ENCODE measurements at regions not wholly inside any gene's neighbourhood (a gene's known extent, or its start where the extent isn't known, plus 50 kb on each side); places are given as distances from the start of the nearest gene placed in this dataset.

DNA sequence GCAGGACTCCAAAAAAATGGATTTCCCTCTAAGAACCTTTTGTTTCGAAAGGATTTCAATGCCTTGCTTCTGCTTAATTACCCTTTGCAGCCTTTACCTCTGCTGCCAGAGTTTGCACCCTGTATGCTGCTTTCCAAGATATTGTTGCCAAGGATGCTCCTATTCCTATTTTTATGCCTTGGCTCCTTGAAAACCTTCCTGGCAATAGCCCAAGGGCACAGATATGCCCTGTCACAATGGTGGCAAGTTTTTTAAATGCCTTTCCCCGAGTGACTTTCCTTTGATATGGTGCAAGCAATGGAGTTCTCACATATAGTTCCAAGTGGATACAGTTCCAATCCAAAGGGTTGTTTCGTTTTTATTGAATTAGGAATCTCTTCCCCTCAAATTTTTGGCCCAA lies 1983.0 kb downstream of the MRPL39 start:
- intact Hi-C loops (cut with DNase I), result no loop called here
- Histone ChIP-seq H3K27me3 (no peaks in the 10 kb centered on the region), H3K27ac (no peak overlapping the region), H3K4me1 (no peaks in the 10 kb centered on the region), H3K9me3 (no peaks in the 10 kb centered on the region), H3K36me3 (no peaks in the 10 kb centered on the region), H3K4me3 (no peak overlapping the region)
- WGBS, 2 donors, result 51 to 66% methylated on average over 3 of the region's 3 CpGs
- no peak for DNase-seq
- no peak for TF ChIP-seq POLR2AphosphoS5 (IDR thresholded peaks at IDR 0.05)
- TF ChIP-seq, protein P1, sequence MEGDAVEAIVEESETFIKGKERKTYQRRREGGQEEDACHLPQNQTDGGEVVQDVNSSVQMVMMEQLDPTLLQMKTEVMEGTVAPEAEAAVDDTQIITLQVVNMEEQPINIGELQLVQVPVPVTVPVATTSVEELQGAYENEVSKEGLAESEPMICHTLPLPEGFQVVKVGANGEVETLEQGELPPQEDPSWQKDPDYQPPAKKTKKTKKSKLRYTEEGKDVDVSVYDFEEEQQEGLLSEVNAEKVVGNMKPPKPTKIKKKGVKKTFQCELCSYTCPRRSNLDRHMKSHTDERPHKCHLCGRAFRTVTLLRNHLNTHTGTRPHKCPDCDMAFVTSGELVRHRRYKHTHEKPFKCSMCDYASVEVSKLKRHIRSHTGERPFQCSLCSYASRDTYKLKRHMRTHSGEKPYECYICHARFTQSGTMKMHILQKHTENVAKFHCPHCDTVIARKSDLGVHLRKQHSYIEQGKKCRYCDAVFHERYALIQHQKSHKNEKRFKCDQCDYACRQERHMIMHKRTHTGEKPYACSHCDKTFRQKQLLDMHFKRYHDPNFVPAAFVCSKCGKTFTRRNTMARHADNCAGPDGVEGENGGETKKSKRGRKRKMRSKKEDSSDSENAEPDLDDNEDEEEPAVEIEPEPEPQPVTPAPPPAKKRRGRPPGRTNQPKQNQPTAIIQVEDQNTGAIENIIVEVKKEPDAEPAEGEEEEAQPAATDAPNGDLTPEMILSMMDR (IDR thresholded peaks at IDR 0.05), result no peak
- TF ChIP-seq POLR2A (IDR thresholded peaks at IDR 0.05), result no peak

DNA sequence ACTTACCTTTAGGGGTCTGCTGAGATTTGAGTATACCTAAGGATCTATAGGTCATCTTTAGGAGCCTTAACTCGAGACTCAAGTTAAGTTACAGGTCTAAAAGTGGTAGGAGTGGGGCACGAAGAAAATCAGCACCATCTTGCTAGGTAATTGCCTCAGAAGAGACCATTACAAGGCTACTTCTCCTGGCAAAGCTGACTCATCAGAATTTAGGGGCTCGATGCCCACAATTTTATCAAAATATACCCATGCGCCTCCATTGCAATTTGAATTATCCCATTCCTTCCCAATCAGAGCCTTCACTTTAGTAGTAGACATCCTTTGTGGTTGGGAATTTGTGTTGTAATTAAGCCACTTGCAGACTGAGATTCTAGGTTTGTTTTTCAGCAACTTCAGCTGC lies 1994.3 kb downstream of the MRPL39 start:
- no peak for TF ChIP-seq POLR2A (IDR thresholded peaks at IDR 0.05)
- TF ChIP-seq EP300 (IDR thresholded peaks at IDR 0.05), result no peak
- TF ChIP-seq, protein P1 (IDR thresholded peaks at IDR 0.05), result no peak
- no peak for TF ChIP-seq POLR2AphosphoS5 (IDR thresholded peaks at IDR 0.05)
- no peak overlapping the region for H3K27ac ChIP-seq
- no peaks in the 10 kb centered on the region for H3K36me3 ChIP-seq
- no peak overlapping the region for H3K4me3 ChIP-seq
- no peak for DNase-seq
- intact Hi-C loops (cut with DNase I), result no loop called here
- 51 to 70% methylated on average over 4 of the region's 4 CpGs for WGBS, 2 donors
- H3K9me3 ChIP-seq, result no peaks in the 10 kb centered on the region
- no peaks in the 10 kb centered on the region for H3K27me3 ChIP-seq
- H3K4me1 ChIP-seq, result no peaks in the 10 kb centered on the region

DNA sequence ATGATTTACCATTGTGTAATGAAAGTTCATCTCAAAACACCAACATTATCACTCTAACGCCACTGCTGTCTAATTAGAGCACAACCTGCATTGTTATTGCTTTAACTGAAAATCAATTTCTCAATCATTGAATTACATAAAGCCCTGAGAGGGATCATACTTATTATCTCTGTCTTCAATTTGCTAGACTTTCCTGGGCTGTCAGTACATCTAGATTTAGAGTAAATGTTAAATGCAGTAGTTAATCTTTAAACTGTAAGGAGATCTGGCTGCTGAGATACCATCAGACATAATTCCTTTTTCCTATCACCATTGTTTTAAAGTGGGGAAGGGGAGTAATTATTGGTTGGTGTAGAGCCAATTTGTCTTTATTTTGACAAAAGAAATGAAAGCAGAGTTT lies 1995.1 kb downstream of the MRPL39 start:
- H3K9me3 ChIP-seq, result no peaks in the 10 kb centered on the region
- intact Hi-C loops (cut with DNase I), result no loop called here
- H3K4me1 ChIP-seq, result no peaks in the 10 kb centered on the region
- H3K36me3 ChIP-seq, result no peaks in the 10 kb centered on the region
- H3K27me3 ChIP-seq, result no peaks in the 10 kb centered on the region
- 77 to 92% methylated on average over 1 of the region's 1 CpG for WGBS, 2 donors
- no peak overlapping the region for H3K4me3 ChIP-seq
- TF ChIP-seq, protein P1 (IDR thresholded peaks at IDR 0.05), result no peak
- no peak for TF ChIP-seq POLR2A (IDR thresholded peaks at IDR 0.05)
- no peak for TF ChIP-seq POLR2AphosphoS5 (IDR thresholded peaks at IDR 0.05)
- no peak for TF ChIP-seq EP300 (IDR thresholded peaks at IDR 0.05)
- no peak overlapping the region for H3K27ac ChIP-seq
- DNase-seq, result no peak

DNA sequence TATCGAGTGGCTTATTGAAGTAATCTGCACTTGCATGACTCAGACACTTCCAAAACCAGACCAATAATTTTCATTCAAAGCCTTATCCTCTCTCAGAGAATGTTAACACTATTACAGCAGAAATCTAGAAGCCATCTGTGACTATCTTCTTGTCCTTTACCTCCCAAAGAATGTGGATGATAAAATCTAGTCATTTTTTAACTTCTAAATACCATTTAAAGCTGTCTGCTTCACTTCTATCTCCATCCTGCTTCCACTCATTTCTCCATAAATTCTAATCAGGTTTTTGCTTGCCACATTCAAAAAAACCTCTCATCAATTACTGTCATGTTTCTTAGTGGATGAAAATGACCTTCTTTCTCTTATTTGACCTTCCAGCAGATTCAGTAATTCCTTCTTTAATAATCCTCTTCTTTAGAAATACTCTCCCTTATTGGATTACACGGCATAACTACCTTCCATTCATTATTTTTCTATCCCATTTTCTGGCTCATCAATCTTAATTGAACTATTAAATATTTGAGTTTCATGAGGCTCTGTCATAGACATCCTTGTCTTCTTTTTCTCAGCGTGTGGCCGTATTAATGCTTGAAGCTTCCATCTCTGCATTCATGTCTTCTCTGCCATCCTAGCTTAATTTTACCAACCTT lies 1999.4 kb downstream of the MRPL39 start:
- intact Hi-C loops (cut with DNase I), result no loop called here
- H3K36me3 ChIP-seq, result no peaks in the 10 kb centered on the region
- WGBS, 2 donors, result 76 to 79% methylated on average over 4 of the region's 4 CpGs
- H3K27me3 ChIP-seq, result no peaks in the 10 kb centered on the region
- no peak for TF ChIP-seq POLR2A (IDR thresholded peaks at IDR 0.05)
- H3K9me3 ChIP-seq, result no peaks in the 10 kb centered on the region
- no peak for DNase-seq
- H3K4me1 ChIP-seq, result no peaks in the 10 kb centered on the region
- no peak overlapping the region for H3K27ac ChIP-seq
- H3K4me3 ChIP-seq, result no peak overlapping the region

DNA sequence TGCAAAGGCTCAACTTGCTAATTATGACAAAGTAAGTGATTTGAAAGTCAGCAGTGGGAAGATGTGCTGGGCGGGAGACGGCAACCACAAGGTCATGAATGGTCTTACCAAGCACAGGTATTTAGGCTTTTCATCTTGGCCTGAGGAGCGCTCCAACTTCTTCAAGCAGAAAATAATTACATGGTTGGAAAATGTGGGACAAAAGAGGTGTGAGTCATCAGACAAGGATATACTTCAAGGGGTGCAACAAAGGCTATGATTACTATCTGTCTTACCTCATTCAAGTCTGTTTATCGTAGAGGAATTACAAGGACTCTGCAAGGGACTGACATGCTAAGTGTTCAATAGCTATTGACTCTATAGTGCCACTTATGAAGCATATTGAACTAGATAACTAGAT lies 2005.7 kb downstream of the MRPL39 start:
- intact Hi-C loops (cut with DNase I), result no loop called here
- 95 to 98% methylated on average over 4 of the region's 4 CpGs for WGBS, 2 donors
- Histone ChIP-seq H3K27me3 (no peaks in the 10 kb centered on the region), H3K9me3 (no peaks in the 10 kb centered on the region), H3K36me3 (no peaks in the 10 kb centered on the region), H3K4me1 (no peaks in the 10 kb centered on the region), H3K27ac (no peak overlapping the region), H3K4me3 (no peak overlapping the region)
- no peak for DNase-seq
- TF ChIP-seq EP300 (IDR thresholded peaks at IDR 0.05), result no peak
- TF ChIP-seq, protein P1 (IDR thresholded peaks at IDR 0.05), result no peak
- no peak for TF ChIP-seq POLR2A (IDR thresholded peaks at IDR 0.05)
- no peak for TF ChIP-seq POLR2AphosphoS5 (IDR thresholded peaks at IDR 0.05)
